OCI-M2 (cell line): ENCODE measurements at regions not wholly inside any gene's neighbourhood (a gene's known extent, or its start where the extent isn't known, plus 50 kb on each side); places are given as distances from the start of the nearest gene placed in this dataset.

Experiments used
- DNase-seq: peaks from one replicate; lab custom pipeline; 2025; ENCODE audit not compliant: unreplicated experiment; lab: John Stamatoyannopoulos, UW

DNA sequence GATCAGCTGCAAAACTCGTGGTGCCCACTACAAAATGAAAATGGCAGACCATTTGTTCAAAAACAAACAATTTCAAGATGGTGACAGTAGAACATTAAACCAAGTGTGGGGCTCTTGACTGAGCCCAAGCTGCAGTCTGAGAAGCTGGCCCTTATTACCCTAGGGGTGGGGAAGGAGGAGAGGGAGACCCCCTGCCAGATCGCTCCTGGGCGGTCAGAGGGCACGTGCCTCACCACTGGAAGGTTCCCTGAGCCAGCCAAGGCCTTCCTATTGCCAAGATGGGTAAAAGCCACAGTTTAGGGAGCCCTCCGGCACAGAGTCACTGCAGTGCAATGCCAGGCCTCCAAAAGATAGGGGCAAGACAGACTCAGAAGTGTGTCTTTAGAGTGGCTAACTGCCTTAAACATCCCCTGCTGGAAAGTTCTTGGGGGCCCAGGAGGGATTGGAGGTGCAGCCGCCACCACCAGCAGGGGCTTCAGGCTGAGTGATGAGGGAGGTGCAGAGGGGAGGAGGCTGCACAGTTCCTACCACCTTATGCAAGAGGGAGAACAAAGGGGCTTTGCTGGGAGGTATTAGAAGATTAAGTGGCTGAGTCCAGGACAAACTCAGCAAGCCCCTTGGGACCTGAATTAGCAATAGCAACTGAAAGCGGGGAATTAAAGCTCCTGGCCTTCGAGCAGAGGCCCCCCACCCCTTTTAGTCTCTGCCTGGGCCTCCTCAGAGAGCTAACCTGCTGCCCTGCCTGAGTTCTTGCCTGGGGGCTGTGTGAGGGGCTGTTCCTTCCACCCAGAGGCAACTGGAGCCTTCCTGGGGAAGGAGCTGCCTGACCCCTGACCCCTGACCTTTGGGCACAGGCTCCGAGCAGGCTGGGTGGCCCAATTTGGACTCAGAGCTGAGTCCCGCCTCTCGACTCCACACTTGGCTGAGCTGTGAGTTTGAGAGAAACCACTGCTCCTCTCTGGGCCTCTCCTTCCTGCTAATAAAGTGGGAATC is 88.4 kb downstream of the VEGFA start:
- DNase-seq, result no peak

DNA sequence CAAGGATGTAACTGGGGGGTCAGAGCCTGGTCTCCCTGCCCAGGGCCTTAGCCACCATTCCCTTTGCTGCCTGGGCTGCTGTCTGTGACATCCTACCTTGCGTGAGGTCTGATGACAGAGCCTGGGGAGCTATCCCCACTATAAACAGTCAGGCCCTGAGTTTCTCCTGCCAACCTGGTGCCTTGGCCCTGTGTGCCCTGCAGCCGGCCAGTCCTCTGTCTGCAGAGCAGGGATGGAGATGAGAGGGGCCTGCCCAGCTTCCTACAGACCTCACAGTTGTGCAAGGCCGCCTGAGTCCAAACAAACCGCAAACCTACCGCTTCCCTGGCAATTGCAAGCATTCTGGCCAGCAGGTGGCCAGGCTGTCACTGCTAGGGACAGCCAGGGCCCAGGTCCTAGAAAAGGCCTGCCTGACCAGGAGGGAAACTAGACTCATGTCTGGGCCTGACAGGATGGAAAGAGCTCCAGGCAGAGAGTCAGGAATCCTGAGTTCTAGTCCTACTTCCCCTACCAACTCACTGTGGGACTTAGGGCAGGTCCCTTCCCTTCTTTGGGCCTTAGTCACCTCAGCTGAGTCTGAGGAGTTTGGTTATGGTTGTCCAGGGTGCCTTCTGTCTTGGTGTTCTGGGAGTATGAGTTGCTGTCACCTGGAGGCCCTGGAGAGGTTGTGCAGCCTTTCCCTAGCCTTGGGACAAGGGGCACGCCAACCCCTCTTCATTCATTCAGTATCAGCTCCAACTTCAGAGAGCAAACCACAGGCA is 86.2 kb downstream of the VEGFA start:
- DNase-seq, result no peak

DNA sequence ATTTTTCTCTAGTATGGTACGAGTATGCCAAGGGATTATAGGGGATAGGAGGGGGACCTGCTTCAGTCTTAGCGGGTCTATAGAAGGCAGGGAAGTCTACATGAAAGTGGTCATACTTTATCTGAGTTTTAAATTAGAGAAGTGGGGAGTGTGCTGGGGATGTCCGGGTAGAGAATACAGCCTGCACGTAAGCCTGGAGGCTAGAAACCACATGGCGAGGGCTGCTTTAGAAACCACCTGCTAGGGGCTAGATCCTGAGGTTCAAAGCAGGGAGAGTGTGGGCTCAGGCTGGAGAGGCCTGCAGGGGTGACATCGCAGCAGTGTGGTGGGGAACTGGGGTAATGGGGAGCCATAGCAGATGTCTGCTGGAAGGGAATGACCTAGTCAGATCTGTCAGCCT is 85.2 kb downstream of the VEGFA start:
- no peak for DNase-seq

DNA sequence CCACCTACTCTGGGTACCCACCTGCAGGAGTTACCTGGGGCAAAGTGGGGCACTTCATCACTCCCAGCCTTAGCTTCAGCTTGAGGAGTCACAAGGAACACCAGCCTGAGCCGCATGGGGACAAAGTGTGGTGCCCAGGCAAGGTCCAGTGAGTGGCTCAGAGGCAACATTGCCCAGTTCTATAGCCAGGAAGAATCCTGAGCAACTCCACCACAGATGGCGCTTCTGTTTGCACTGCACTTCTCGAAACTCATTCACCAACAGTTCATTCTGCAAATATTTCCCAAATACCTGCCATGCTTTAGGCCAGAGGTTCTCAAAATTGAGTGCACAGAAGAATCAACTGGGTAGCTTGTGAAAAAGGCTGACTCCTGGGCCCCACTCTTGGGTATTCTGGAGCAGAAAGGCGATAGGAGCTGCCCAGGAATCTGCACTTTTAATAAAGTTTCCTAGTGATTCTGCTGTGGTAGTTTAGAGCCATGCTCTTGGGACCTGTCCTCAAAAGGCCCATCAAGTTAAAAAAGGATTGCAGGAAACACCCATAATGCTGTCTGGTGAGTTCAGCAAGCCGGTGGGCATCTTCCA is 83.1 kb downstream of the VEGFA start:
- no peak for DNase-seq

DNA sequence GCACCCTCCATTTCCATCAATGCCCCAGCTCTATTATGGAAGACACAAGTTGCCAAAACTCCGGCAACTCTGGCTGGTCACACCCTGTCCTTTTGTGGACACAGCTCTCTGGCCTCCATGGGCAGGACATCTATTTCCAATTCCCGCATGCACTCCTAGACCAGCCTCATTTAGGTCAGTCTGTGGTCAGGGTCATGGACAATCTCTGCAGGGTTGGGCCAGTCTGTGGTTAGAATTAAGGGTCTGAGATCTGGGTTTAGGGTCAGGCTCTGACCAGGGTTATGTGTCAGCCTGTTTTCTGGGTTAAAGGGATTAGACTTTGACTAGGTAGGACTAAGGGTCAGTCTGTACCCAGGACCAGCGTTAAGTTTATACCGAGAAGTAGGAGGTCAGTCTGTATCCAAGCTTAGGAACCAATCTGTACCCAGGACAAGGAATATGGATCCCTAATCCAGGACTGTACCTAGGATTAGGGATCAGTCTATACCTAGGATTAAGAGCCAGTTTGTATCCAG is 82.4 kb downstream of the VEGFA start:
- no peak for DNase-seq

DNA sequence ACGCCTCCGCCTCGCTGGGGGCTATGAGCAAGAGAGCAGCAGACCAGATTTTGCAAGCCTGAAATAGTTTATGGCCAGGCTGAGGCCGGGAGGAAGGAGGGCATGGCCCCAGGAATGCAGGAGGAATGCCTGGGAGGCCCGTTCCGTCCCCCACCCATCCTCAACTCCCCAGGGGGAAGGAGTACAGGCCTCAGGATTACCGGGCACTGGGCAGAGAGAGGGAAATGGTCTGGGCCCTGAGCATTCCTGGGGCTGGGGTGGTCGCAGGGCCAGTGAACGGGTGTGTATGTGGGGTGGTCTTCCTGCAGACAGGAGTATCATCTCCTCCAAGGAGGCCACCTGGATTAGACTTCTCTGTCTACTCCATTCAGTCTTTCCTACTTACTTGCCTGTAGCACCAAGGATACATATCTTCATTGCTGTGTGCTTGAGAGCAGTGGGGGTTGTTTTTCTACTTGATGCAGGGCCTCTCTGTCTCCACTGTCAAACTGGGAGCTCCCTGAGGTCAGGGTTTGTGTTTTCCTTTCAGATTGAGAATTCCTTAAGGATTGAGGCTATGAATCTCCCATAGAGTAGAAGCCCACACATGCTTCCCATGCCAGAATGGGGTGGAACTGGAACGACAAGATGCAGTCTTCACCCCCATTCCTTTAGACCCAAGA is 81.3 kb downstream of the VEGFA start:
- no peak for DNase-seq

DNA sequence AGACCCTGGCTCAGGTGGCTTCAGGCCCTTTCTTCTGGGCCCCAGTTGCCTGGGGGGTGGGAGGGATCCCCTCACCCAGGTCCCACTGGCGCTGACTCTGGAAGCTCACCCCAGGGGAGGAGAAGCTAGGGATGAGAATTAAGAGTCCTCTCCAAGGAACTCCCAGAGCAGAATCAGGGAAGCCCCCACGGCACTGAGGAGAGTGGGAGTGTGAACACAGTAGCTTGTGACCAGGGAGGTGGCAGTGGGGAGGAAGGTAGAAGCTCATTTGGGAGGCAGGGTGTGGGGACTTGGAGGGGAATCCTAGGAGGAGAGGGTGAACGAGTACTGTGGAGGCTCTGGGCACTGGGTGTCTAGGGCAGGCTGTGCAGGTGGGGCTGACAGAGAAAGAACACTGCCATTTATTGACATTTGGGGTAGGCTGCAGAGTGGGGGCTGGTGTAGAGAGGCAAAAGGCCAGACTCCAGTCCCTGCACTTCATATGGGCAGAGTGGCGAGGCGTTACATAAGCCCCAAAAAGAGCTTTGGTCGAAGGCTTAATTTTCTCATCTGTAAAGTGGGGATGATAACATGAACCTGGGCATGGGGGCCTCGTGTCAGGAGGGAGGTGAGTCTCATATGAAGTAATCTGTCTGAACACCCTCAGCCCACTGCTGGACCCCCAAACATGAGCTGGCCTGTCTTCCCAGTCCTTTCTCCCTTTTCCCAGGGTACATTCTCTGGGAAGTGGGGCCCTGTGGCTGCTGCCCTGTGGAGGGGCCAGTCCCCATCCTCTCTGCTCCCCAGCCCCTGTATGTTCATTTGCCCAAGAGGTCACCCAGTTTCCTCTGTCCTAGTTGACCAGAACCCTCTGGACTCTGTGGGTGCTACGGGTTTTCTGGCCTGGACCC is 80.5 kb downstream of the VEGFA start:
- no peak for DNase-seq

DNA sequence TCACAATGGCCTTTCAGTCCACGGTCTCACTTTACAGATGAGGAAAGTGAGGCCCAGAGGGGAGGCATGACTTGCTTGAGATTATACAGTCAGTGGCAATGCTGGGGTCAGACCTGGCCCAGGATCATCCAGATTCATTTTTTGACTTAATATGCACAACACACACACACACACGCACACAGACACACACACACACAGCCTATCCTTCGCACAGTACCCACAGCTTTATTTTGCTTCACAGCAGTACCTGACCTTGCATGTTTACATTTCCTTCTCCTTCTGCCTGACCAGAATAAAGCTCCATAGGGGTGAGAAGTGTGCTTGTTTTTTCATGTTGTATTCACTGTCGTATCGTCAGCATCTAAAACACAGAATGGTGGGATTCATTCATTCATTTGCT is 79.8 kb downstream of the VEGFA start:
- no peak for DNase-seq

DNA sequence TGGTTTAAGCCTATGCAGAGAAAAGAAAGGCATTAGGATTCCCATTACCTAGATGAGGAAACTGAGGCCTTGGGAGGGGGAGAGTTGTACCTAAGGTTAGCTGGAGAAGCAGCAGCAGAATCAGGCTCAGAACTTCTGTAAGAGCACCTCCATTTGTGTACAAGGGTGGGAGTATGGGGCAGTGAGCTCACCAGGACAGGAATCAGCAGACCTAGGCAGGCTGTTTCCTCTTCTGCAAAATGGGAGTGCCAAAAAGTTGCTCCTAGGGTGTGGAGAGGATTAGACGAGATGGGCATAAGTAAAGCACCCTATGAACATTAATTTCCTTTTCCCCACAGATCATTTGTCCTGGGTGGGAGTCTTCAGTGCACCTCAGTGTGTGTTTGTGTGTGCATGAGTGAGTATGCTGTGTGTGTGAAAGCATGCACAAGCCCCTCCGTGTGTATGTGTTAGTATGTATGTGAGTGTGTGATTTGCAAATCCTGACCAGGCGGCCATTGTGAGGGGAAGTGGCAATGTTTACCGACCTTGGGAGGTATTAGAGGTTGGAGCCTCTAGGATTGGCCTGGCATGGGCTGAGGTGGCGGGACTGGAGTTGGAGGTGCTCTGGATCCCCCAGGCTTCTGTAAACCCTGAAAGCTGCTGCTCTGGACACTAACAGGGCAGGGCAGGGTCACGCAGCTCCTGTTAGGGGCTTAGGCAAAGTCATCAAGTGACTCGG is 78.8 kb downstream of the VEGFA start:
- DNase-seq, result no peak

DNA sequence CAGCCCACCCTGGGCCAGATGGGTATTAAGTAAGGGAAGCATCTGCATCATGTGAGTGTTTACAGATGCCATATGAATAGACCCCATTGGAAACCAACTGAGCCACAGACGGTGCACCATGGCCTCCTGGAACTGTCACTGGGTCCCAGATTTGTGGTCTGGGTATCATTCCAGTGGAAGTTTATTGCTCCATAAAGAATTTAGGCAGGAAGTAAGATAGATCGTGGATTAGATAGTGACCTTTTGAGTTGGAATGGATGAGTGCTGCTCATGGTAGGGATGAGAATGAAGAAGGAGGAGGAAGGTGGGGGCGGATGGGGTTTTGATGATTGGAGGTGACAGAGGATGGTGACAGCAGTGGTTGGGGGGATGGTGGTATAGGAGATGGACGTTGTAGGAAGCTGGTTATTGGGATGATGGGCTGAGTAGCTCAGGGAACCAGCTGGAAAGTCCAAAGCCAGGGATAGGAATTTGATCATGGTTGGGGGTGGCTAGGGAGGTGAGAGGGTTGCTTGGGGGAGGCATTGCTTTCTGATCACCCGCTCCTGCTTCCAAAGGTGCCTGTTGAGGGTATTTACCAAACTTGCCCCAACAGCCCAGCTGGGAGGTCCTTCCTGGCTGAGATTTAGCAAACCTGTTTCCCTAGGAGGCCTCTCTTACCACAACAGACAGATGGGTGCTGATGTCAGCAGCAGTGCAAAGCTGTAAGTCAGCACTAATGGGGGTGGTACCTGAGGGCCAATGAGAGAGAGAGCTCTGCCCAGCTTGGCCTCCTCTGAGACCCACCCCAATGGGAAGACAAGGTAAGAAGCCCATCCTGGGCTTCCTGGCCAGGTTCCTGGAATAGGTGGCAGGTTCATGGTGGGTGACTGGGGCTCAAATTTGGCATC is 78.0 kb downstream of the VEGFA start:
- no peak for DNase-seq

DNA sequence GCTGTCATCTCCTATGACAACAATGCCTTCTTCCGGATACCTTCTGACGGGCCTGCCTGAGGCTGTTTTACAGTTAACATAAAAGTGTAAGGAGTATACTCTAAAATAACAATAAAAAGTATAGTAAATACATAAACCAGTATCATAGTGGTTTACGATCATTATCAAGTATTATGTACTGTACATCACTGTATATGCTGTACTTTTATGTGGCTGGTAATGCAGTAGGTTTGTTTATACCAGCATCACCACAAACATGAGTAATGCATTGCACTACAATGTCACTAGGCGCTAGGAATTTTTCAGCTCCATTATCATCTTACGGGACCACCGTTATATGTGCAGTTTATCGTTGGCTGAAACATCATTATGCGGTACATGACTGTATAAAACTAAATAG is 76.5 kb downstream of the VEGFA start:
- no peak for DNase-seq

DNA sequence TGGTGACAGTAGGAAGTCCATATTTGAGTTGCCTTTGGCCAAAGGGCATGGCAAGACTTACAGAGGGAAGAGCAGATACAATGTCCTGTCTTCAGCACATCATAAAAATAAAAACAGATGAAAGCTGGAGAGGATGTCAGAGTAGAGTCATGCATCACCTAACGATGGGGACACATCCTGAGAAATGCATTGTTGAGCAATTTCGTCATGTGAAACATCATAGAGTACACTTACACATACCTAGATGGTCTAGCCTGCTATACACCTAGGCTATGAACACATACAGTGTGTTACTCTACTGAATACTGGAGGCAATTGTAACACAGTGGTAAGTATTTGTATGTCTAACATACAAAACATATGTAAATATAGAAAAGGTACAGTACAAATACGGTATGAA is 75.6 kb downstream of the VEGFA start:
- no peak for DNase-seq

DNA sequence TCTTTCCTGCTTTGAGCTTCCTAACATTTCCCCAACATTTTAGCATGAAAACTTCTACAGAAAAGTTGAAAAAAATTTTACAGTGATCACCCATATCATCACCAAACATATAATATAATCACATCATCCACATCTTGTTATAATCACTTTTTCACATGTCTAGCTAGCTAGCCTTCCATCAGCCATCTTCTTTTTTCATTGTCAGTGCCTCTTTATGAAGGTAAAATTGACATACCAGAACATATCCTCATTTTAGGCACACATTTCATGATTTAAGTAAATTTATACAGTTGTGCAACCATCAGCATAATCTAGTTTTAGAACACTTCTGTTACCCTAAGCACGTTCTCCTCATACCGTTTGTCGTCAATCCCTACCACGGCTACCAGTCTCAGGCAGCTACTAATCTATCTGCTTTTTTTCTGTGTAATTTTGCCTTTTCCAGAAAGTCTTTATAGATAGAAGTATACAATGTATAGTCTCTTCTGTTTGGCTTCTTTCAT is 73.7 kb downstream of the VEGFA start:
- no peak for DNase-seq

DNA sequence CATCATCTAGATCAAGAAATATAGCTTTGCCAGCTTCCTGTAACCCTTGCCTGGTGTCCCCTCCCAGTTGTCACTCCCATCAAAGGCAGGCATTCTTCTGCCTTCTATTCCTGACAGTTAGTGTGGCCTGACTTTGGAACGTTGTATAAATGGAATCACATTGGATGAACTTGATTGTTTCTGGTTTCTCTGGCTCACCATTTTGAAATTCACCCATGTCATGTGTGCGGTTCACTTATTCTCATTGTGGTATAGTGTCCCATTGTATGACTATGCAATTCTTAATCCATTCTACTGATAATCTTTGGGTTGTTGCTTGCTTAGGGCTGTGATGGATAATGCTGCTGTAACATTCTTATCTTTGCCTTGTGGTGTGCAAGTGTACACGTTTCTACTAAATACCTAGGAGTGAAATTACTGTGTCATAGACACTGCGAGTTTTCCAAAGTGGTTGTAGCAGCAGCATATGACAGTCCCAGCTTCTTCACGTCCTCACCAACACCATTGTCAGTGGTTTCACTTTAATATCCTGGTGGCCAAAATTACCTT is 73.2 kb downstream of the VEGFA start:
- no peak for DNase-seq

DNA sequence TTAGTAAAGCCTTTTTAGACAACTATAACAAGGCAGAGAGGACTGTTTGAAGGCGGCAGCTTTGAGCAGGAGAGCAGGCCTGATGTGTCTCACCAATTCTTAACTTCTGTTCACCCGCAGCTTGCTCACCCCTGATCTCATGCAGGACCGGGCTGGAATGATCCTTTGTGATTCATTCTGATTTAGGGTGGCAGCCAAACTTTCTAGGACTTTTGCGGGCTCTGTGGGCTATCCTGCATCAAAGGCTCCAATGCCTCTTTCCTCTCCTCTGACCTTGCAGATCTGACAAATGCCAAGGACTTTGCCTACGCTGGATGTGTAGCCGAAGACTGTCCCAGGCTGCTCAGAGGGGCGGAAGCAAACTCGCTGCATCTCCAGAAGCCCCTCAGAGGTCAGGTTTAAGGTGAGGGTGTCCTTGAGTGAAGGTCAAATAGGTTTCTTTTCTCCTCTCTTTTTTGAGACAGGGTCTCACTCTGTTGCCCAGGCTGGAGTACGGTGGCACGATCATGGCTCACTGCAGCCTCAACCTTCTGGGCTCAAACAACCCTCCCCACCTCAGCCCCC is 72.3 kb downstream of the VEGFA start:
- DNase-seq, result no peak

DNA sequence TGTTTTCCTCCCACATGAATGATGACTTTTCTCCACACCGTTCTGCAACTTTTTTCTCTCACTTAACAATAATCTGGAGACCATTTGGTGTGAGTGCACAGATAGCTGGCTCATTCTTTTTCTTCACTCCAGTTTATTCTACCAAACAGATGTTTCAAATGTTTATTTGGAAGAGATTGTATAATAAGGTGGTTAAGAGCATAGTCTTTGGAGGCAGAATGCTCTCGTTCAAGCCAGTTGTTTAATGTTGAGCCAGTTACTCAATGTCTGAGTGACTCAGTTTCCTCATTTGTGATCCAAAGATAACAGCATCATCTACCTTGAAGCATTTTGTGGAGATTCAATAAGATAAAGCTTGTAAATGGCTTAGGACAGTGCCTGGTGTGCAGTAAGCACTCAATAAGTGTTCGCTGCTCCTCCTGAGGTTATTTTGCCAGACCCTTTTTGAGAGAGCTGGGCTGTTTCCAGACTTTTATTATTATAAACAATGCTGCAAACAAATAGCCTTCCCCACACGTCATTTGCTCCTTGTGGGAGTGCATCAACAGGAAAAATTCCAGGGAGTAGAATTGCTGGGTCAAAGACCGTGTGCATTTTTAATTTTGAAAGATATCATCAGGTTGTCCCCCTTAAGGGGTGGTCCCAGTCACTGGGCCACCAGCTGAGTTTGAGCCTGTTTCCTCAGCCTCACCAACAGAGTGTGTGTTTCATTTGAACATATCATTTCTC is 70.6 kb downstream of the VEGFA start:
- DNase-seq, result no peak
